ENCODE measurements at regions not wholly inside any gene's neighbourhood (a gene's known extent, or its start where the extent isn't known, plus 50 kb on each side); places are given as distances from the start of the nearest gene placed in this dataset.

- no peak for DNase-seq
- Histone ChIP-seq H3K27me3 (no peaks in the 10 kb centered on the region), H3K4me3 (no peak overlapping the region), H3K9me3 (no peaks in the 10 kb centered on the region), H3K36me3 (no peaks in the 10 kb centered on the region), H3K27ac (no peak overlapping the region), H3K4me1 (no peaks in the 10 kb centered on the region)
- intact Hi-C loops (cut with DNase I; ENCODE audit: low total_unique reads) (no loop called here), in situ Hi-C loops (cut with MboI; ENCODE audit: low pct_ligation_motif_present in 1 of 4, low pct_unique_long_range_greater_than_20kb in 1 of 4, low sequenced_read_pairs in 3 of 4) (no loop called here)
- 89 to 90% methylated on average over 1 of the region's 1 CpG for WGBS, 2 donors (ENCODE audit: low coverage in 1 of 2)
- TF ChIP-seq POLR2AphosphoS5 (IDR thresholded peaks at IDR 0.05), result no peak
- TF ChIP-seq POLR2A (IDR thresholded peaks at IDR 0.05), result no peak
- no peak for TF ChIP-seq CTCF (IDR thresholded peaks at IDR 0.05)
- TF ChIP-seq EP300 (IDR thresholded peaks at IDR 0.05; ENCODE audit: low read depth), result no peak
Measured at GRCh38 chr7:51786284-51786683, 469.7 kb upstream of the COBL start.

- no peaks in the 10 kb centered on the region for H3K4me1 ChIP-seq
- in situ Hi-C loops (cut with MboI; ENCODE audit: low pct_ligation_motif_present in 1 of 4, low pct_unique_long_range_greater_than_20kb in 1 of 4, low sequenced_read_pairs in 3 of 4), result no loop called here
- TF ChIP-seq EP300 (IDR thresholded peaks at IDR 0.05; ENCODE audit: low read depth), result no peak
- TF ChIP-seq POLR2AphosphoS5 (IDR thresholded peaks at IDR 0.05), result no peak
- no peak for TF ChIP-seq CTCF (IDR thresholded peaks at IDR 0.05)
- no peak for TF ChIP-seq POLR2A (IDR thresholded peaks at IDR 0.05)
- DNase-seq, result no peak
- intact Hi-C loops (cut with DNase I; ENCODE audit: low total_unique reads), result no loop called here
- no peak overlapping the region for H3K27ac ChIP-seq
- H3K9me3 ChIP-seq, result no peaks in the 10 kb centered on the region
- no peak overlapping the region for H3K4me3 ChIP-seq
- no peaks in the 10 kb centered on the region for H3K27me3 ChIP-seq
- 78 to 83% methylated on average over 9 of the region's 9 CpGs for WGBS, 2 donors (ENCODE audit: low coverage in 1 of 2)
- H3K36me3 ChIP-seq, result no peaks in the 10 kb centered on the region
Measured at GRCh38 chr7:51785876-51786275, 469.3 kb upstream of the COBL start.

- no peak for DNase-seq
- H3K4me3 ChIP-seq, result no peak overlapping the region
- no peaks in the 10 kb centered on the region for H3K27me3 ChIP-seq
- WGBS, 2 donors (ENCODE audit: low coverage in 1 of 2), result 82 to 92% methylated on average over 4 of the region's 4 CpGs
- in situ Hi-C loops (cut with MboI; ENCODE audit: low pct_ligation_motif_present in 1 of 4, low pct_unique_long_range_greater_than_20kb in 1 of 4, low sequenced_read_pairs in 3 of 4) (no loop called here), intact Hi-C loops (cut with DNase I; ENCODE audit: low total_unique reads) (no loop called here)
- no peaks in the 10 kb centered on the region for H3K9me3 ChIP-seq
- H3K27ac ChIP-seq, result no peak overlapping the region
- no peaks in the 10 kb centered on the region for H3K36me3 ChIP-seq
- no peak for TF ChIP-seq CTCF (IDR thresholded peaks at IDR 0.05)
- no peak for TF ChIP-seq POLR2AphosphoS5 (IDR thresholded peaks at IDR 0.05)
- TF ChIP-seq POLR2A (IDR thresholded peaks at IDR 0.05), result no peak
- TF ChIP-seq EP300 (IDR thresholded peaks at IDR 0.05; ENCODE audit: low read depth), result no peak
- no peaks in the 10 kb centered on the region for H3K4me1 ChIP-seq
Measured at GRCh38 chr7:51785171-51785570, 468.6 kb upstream of the COBL start.

GRCh38 chr7:51783241-51783640 is 466.6 kb upstream of the COBL start:
- intact Hi-C loops (cut with DNase I; ENCODE audit: low total_unique reads), result no loop called here
- WGBS, 2 donors (ENCODE audit: low coverage in 1 of 2), result 52 to 86% methylated on average over 1 to 2 of the region's 2 CpGs
- no peak for DNase-seq

More at GRCh38 chr7:51783241-51783640, 466.6 kb upstream of the COBL start:
- TF ChIP-seq CTCF (IDR thresholded peaks at IDR 0.05), result no peak
- TF ChIP-seq POLR2AphosphoS5 (IDR thresholded peaks at IDR 0.05), result no peak
- TF ChIP-seq POLR2A (IDR thresholded peaks at IDR 0.05), result no peak
- TF ChIP-seq EP300 (IDR thresholded peaks at IDR 0.05; ENCODE audit: low read depth), result no peak
- in situ Hi-C loops (cut with MboI; ENCODE audit: low pct_ligation_motif_present in 1 of 4, low pct_unique_long_range_greater_than_20kb in 1 of 4, low sequenced_read_pairs in 3 of 4), result no loop called here
- Histone ChIP-seq H3K27me3 (no peaks in the 10 kb centered on the region), H3K4me1 (no peaks in the 10 kb centered on the region), H3K4me3 (no peak overlapping the region), H3K27ac (no peak overlapping the region), H3K36me3 (no peaks in the 10 kb centered on the region), H3K9me3 (no peaks in the 10 kb centered on the region)
